Neural cell (in vitro differentiated cells): ENCODE measurements at regions not wholly inside any gene's neighbourhood (a gene's known extent, or its start where the extent isn't known, plus 50 kb on each side); places are given as distances from the start of the nearest gene placed in this dataset.

ENCODE experiments used
- H2AFZ ChIP-seq: fragments of 200-600, 300-800 bp; sonication (generic), shearing (Covaris generic); 2 replicates; pipeline ENCODE4 v1.6.0; 2014; ENCODE audit warnings: low read depth, mild to moderate bottlenecking, antibody characterized with exemption, low read length, moderate library complexity
- H3F3A ChIP-seq: fragments of 200-600 bp; shearing (Covaris generic); 2 replicates; pipeline ENCODE4 v1.6.1; 2016; ENCODE audit warnings: mild to moderate bottlenecking, moderate library complexity, mixed read lengths, antibody characterized with exemption, low read length; ENCODE audit not compliant: insufficient read depth, poor library complexity, severe bottlenecking
- H3K27ac ChIP-seq: fragments of 200-600, 300-800 bp; sonication (generic), shearing (Covaris generic); 2 replicates; pipeline ENCODE4 v1.5.1; 2014; ENCODE audit warnings: mild to moderate bottlenecking, low read length, moderate library complexity
- H3K27me3 ChIP-seq: fragments of 300-800, 200-600 bp; sonication (generic), shearing (Covaris generic); 2 replicates; pipeline ENCODE4 v1.6.0; 2014; ENCODE audit warnings: mild to moderate bottlenecking, low read depth, low read length, moderate library complexity; ENCODE audit not compliant: insufficient read depth
- H3K36me3 ChIP-seq: fragments of 300-800, 200-600 bp; sonication (generic), shearing (Covaris generic); 2 replicates; pipeline ENCODE4 v1.5.1; 2014; ENCODE audit warnings: mild to moderate bottlenecking, antibody characterized with exemption, low read length, moderate library complexity; ENCODE audit not compliant: insufficient read depth
- H3K4me2 ChIP-seq: fragments of 300-800, 200-600 bp; sonication (generic), shearing (Covaris generic); 2 replicates; pipeline ENCODE4 v1.6.0; 2014; ENCODE audit warnings: mild to moderate bottlenecking, low read length
- H3K4me3 ChIP-seq: fragments of 300-800, 200-600 bp; sonication (generic), shearing (Covaris generic); 2 replicates; pipeline ENCODE4 v1.5.1; 2014; ENCODE audit warnings: mild to moderate bottlenecking, low read length, moderate library complexity
- H3K79me2 ChIP-seq: fragments of 200-600 bp; shearing (Covaris generic); replicated peaks from 2 replicates; pipeline ENCODE4 v1.6.0; 2014; ENCODE audit warnings: mild to moderate bottlenecking, low read length, moderate library complexity; ENCODE audit not compliant: insufficient read depth
- H3K9ac ChIP-seq: fragments of 300-800, 200-600 bp; sonication (generic), shearing (Covaris generic); 2 replicates; pipeline ENCODE4 v1.6.1; 2016; ENCODE audit warnings: mild to moderate bottlenecking, low read length, mixed read lengths
- H3K9me2 ChIP-seq: fragments of 200-600 bp; shearing (Covaris generic); 2 replicates; pipeline ENCODE4 v1.6.1; 2016; ENCODE audit warnings: mild to moderate bottlenecking, low read length, mixed read lengths; ENCODE audit not compliant: insufficient read depth
- H3K9me3 ChIP-seq: fragments of 200-600, 300-800 bp; sonication (generic), shearing (Covaris generic); 2 replicates; pipeline ENCODE4 v1.6.1; 2016; ENCODE audit warnings: mild to moderate bottlenecking, mixed run types, low read length, moderate library complexity, mixed read lengths
- H4K20me1 ChIP-seq: fragments of 200-600 bp; shearing (Covaris generic); 2 replicates; pipeline ENCODE4 v1.6.1; 2016; ENCODE audit warnings: mild to moderate bottlenecking, mixed run types; ENCODE audit not compliant: insufficient read depth
- CTCF ChIP-seq: fragments of 450-650 bp; IDR thresholded peaks from 2 replicates; pipeline ENCODE4 v1.5.1; 2014; ENCODE audit warnings: antibody characterized with exemption, mild to moderate bottlenecking, moderate library complexity; ENCODE audit not compliant: poor library complexity, severe bottlenecking
- EP300 ChIP-seq: fragments of 450-650 bp; conservative IDR thresholded peaks from 2 replicates; pipeline ENCODE4 v1.6.1; 2014; ENCODE audit warnings: antibody characterized with exemption, mild to moderate bottlenecking, moderate library complexity; ENCODE audit not compliant: poor library complexity, severe bottlenecking
- EZH2 ChIP-seq: fragments of 200-600, 300-800 bp; shearing (Covaris generic), sonication (generic); IDR thresholded peaks from 2 replicates; pipeline ENCODE4 v1.6.1; 2014; ENCODE audit warnings: antibody characterized with exemption, low read length, borderline replicate concordance, mild to moderate bottlenecking; ENCODE audit not compliant: insufficient read depth, poor library complexity, severe bottlenecking
- MXI1 ChIP-seq: fragments of 450-650 bp; conservative IDR thresholded peaks from 2 replicates; pipeline ENCODE4 v1.6.1; 2014; ENCODE audit warnings: antibody characterized with exemption, mild to moderate bottlenecking; ENCODE audit not compliant: poor library complexity, severe bottlenecking
- POLR2AphosphoS5 ChIP-seq: IDR thresholded peaks from 2 replicates; pipeline ENCODE4 v1.6.1; 2012
- RAD21 ChIP-seq: fragments of 450-650 bp; conservative IDR thresholded peaks from 2 replicates; pipeline ENCODE4 v1.6.1; 2014; ENCODE audit warnings: antibody characterized with exemption, mild to moderate bottlenecking, moderate library complexity
- REST ChIP-seq: IDR thresholded peaks from 2 replicates; pipeline ENCODE4 v1.6.1; 2012; ENCODE audit warnings: borderline replicate concordance
- SMC3 ChIP-seq: fragments of 450-650 bp; conservative IDR thresholded peaks from 2 replicates; pipeline ENCODE4 v1.6.1; 2014; ENCODE audit warnings: antibody characterized with exemption, mild to moderate bottlenecking, moderate library complexity; ENCODE audit not compliant: poor library complexity
- TAF1 ChIP-seq: IDR thresholded peaks from 2 replicates; pipeline ENCODE4 v1.6.1; 2012; ENCODE audit warnings: low read depth

- no peaks in the 10 kb centered on the region for H3K9me3 ChIP-seq
- H2AFZ ChIP-seq, result no peak overlapping the region
- H3F3A ChIP-seq, result no peaks in the 10 kb centered on the region
- no peaks in the 10 kb centered on the region for H3K36me3 ChIP-seq
- H3K79me2 ChIP-seq, result no peaks in the 10 kb centered on the region
- H3K4me3 ChIP-seq, result no peak overlapping the region
- no peak overlapping the region for H3K9ac ChIP-seq
- H4K20me1 ChIP-seq, result no peaks in the 10 kb centered on the region
- TF ChIP-seq RAD21, result no peak
- no peak for TF ChIP-seq MXI1
- no peak for TF ChIP-seq TAF1
- TF ChIP-seq SMC3, result no peak
- TF ChIP-seq EZH2, result no peak
- TF ChIP-seq CTCF, result no peak
- no peak for TF ChIP-seq REST
- TF ChIP-seq POLR2AphosphoS5, result no peak
- TF ChIP-seq EP300, result no peak
- no peak overlapping the region for H3K4me2 ChIP-seq
- H3K27ac ChIP-seq, result no peak overlapping the region
- H3K9me2 ChIP-seq, result no peaks in the 10 kb centered on the region
- H3K27me3 ChIP-seq, result no peaks in the 10 kb centered on the region
Observed at GRCh38 chr1:101587741-101588140, 350.9 kb downstream of the S1PR1 start.

GRCh38 chr1:101588677-101589076 lies 351.9 kb downstream of the S1PR1 start:
- H3K27me3 ChIP-seq, result no peaks in the 10 kb centered on the region
- H3K4me3 ChIP-seq, result no peak overlapping the region
- no peaks in the 10 kb centered on the region for H4K20me1 ChIP-seq
- no peaks in the 10 kb centered on the region for H3K36me3 ChIP-seq
- H3K9me2 ChIP-seq, result no peaks in the 10 kb centered on the region
- no peak overlapping the region for H3K9ac ChIP-seq
- H3K27ac ChIP-seq, result no peak overlapping the region
- H3K79me2 ChIP-seq, result no peaks in the 10 kb centered on the region
- no peaks in the 10 kb centered on the region for H3F3A ChIP-seq
- H3K4me2 ChIP-seq, result no peak overlapping the region
- no peak overlapping the region for H2AFZ ChIP-seq
- TF ChIP-seq SMC3 (no peak), EP300 (no peak), TAF1 (no peak), POLR2AphosphoS5 (no peak), EZH2 (no peak), RAD21 (no peak), MXI1 (no peak), CTCF (no peak), REST (no peak)
- H3K9me3 ChIP-seq, result no peaks in the 10 kb centered on the region
